Neural progenitor cell (in vitro differentiated cells): ENCODE measurements at regions not wholly inside any gene's neighbourhood (a gene's known extent, or its start where the extent isn't known, plus 50 kb on each side); places are given as distances from the start of the nearest gene placed in this dataset.

Source experiments
- CTCF ChIP-seq: fragments of 200-600 bp; sonication (generic); IDR thresholded peaks from 2 replicates; pipeline ENCODE4 v1.5.1; 2017; ENCODE audit warnings: antibody characterized with exemption, mild to moderate bottlenecking
- EZH2 ChIP-seq: fragments of 200-600 bp; sonication (generic); IDR thresholded peaks from 2 replicates; pipeline ENCODE4 v1.6.1; 2017; ENCODE audit warnings: antibody characterized with exemption, mild to moderate bottlenecking, moderate library complexity
- EZH2phosphoT487 ChIP-seq: fragments of 200-600 bp; sonication (generic); IDR thresholded peaks from 2 replicates; pipeline ENCODE4 v1.6.1; 2017; ENCODE audit warnings: antibody characterized with exemption

- TF ChIP-seq EZH2: no peak
- TF ChIP-seq CTCF: no peak
- TF ChIP-seq EZH2phosphoT487: no peak
Observed at GRCh38 chr5:72007336-72008111, 99.8 kb upstream of the MAP1B start.
